Urothelium cell line (cell line): ENCODE measurements at regions not wholly inside any gene's neighbourhood (a gene's known extent, or its start where the extent isn't known, plus 50 kb on each side); places are given as distances from the start of the nearest gene placed in this dataset.

Source experiments
- DNase-seq: peaks from one replicate; pipeline ENCODE4 v3.0.0; 2011; ENCODE audit warnings: low spot score, mixed read lengths
- FAIRE-seq: peaks from 2 replicates; lab custom pipeline; 2011; peaks lifted over from hg19 to GRCh38; lab: Jason Lieb, UNC

DNA sequence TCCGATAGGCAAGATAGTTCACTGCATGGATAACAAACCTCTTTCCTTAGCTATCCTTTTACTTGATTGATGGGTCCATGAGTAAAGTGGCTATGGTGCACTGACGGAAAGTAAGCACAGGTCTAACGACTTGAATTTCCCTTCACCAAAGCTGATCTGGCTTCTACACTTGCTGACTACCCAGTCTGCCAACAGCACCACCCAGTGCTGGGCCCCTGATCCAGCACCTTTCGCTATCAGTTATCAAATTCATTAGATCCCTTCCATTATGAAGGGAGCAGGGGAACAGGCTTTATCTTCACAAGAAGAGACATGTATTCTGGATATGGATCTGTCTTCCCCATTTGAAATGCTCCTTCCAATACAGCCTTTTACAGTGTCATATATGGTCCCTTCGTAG lies 855.9 kb downstream of the GRID1 start:
- DNase-seq (no peak), FAIRE-seq (no peak)

DNA sequence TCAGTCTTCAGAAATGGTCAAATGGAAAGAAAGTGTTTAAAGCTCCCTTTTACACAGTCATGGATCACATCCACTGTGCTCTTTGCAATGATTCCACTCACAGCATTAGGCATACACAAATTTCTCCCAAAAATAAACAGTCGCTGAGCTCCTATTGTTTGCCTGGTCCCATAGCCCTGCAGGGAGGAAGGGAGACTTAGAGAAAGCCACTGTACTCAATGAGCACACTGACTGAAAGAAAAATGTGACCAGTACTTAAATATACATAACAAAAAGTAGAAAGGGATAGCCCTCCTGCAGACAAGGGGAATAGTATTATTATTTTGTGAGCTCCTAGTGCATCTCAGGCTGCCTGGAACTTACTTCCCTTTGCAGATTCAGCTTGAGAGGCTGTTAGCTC lies 853.2 kb downstream of the GRID1 start:
- FAIRE-seq = no peak

DNA sequence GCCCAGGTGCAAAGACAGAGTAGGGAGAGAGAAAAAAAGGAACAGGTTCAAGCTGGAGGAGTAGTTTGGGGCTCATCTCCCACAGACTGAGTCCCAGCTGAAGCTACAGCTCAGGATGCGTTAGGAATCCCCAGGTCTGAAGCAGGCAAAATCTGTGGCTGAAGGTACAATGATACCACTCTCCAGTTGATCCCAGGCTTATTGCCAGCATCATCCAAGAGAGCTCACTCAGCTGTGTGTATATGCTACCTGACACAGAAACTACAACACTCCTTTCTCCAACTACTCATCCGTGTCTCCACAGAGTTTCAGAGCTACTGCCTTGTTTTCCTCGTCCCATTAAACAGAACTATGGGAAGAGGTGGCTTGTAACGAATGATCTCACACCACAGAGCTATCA lies 851.3 kb downstream of the GRID1 start:
- DNase-seq = no peak
- no peak for FAIRE-seq

More for the DNA sequence above, 853.2 kb downstream of the GRID1 start:
- DNase-seq = no peak

DNA sequence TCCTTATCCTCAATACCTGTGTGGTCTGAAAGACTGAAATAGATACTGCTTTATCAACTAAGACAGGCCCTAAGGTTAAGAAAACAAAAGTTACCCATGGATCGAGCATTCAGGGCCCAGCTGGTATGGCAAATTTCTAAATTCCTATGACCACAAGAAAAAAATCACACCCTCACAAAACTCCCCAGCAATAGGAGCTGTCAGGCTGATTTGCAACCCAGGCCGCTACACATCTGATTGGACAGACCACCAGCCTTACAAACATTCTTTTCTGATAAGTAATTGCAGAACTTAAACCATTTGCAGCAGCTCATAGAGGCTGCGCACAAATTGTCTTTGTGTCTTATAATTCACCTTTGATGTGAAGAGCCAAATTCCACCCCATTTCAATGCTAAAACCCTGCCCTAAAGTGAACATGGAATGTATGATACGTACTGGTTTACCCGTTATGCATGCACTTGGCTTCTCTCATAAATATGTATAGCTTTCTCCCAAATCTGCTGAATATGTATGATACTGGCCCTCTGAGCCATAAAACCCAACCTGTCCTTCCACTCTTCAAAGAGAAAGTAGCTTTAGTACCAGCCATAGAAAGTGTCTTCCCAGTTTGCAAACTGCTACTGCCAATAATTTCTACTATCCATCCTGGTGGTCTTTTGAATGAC lies 842.5 kb downstream of the GRID1 start:
- peak; percentile 42 for DNase-seq
- FAIRE-seq = no peak

DNA sequence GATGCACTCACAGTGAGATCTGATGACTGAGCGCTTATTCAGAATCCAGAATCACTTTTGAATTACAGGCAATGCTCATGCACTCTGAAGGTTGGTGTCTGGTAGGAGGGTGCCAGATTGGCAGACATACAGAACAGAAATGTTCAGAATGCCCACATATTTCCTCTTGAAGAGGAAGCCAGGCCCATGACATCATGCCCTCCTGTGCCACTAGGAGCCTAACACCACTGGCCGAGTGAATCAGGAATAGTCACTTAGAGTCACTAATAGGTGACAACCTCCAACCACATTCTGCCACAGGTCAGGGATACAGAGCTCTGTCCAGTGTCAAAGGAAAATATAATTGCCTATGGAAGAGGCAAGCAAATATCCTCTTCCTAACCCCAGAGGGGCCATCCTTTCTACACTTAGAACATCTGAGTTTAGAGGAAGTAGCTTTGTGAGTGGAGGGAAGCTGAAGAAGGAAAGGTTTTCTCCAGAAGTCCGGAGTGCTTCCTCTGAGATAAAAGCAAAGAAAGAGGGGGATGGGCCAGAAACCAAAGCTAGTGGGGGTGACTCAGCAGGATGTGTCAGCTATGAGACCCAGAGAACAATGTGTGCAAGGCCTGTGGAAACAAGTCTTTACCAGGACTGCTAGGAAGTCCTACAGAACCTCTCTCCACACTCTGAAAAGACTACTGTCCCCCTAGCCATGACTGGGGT lies 838.8 kb downstream of the GRID1 start:
- DNase-seq = peak; percentile 40
- FAIRE-seq = no peak

DNA sequence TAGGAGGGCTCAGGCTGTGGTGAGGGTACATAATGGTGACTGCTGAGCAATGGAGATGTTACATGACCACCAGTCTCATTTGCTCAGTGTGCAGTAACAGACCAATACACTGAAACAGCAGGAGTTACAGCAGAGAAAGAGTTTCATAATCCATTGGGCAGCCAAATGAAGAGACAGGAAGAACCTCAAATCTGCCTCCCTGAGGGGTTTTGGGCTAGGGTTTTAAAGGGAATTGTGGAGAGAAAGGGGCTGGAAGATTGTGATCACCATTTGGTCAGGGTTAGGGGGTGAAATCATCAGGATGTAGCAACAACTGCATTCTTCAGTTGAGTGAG lies 838.3 kb downstream of the GRID1 start:
- FAIRE-seq (no peak), DNase-seq (no peak)

DNA sequence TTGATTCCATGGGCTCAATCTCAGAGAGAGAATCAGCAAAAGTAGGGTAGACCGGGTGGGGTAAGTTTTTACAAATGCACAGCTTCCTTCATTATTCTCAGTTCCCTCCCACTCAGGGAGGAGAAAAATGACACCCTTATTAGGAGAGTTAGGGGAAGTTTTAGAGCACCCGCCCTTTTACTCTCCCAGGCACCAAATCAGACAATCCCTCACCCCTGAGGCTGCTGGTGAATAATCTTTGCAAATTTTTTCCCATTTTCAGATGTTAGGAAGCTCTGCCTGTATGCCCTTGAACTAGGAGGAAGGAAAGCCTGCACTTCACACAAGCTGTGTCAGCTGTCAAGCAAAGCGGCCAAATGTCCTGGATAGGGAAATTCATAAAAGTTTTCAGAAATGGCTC lies 834.9 kb downstream of the GRID1 start:
- DNase-seq (no peak), FAIRE-seq (no peak)

DNA sequence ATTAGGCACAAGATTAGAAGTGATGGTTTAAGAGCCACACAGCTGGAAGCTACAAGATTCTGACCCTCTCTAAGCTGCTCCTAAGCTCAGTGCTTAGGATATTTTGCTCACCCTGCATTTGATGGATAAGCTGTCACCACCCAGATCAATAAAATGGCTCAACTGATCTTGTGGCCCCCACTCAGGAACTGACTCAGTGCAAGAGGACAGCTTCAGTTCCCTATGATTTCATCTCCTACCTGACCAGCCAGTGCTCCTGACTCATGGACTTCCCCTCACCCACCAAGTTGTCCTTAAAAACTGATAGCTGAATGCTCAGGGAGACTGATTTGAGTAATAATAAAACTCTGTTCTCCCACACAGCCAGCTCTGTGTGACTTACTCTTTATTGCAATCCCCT lies 833.8 kb downstream of the GRID1 start:
- DNase-seq = no peak
- FAIRE-seq = no peak

DNA sequence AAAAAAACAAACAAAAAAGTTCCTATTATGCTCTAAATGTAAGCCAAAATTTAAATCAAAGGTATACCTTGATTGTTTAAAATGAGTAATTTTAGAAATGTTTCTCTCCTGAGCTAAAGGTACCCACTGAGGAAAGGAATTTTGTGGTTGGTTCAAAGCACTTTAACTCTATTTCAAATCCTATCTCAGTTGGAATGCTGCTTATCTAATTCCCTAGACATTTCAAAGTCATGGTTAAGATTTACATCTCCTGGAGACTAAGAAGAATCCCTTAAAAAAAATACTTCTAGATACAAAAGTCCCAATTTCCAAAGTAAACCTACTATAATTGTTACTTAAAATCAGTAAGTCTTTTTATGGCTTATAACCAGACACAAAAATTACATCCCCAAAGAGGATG lies 830.7 kb downstream of the GRID1 start:
- DNase-seq (no peak), FAIRE-seq (no peak)

DNA sequence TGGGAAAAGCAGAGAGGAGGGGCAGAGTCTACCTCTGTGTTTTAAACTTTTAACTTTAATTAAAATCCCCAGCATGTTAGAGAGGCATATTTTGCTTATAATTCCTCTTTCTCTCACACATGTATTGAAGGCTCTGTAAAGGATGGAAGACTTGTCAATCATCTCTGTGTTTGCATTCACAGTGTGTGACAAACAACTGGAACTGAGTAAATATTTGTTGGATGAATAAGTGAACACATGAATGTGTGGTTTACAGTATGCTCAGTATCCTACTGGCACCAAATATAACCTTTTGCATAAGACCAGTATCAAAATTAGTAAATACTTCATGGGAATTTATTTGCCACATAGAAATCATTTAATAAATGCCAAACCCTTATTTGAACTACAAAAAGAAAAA lies 829.0 kb downstream of the GRID1 start:
- DNase-seq (no peak), FAIRE-seq (no peak)

DNA sequence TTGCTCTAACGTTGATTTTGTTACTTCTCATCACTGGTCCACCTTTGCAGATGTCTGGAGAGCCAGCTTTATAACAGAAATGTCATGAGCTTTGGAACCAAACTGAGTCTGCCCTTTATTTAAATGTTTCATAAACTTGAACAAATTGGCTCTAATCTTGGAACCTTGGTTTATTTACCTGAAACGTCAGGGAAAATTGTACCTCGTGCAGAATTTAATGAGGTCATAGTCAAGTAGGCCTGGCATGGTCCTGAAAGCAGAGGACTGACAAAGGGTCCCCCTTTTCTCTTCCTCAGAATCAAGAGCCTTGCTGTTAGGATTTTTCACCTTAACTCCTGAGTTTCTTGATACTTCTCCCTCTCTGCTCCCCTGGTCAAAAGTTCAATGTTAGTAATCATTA lies 828.0 kb downstream of the GRID1 start:
- FAIRE-seq (no peak), DNase-seq (no peak)

DNA sequence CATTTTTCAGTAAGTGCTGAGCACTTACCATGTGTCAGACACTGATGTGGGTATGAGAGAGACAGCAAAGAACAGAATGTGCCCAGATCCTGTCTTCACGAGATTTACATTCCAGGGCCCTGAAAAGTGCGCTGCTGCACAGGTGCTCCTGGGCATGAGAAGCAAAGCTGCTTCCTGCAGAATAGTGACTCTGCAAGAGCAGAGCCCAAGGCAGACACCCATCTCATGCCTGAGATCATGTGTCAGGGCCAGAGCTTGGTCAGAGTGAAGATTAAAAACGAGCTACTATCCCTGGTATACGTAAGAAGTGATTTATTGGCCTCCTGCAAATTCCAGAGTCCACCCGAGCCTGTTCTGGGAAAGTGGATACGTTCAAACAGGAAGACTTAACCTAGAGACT lies 824.4 kb downstream of the GRID1 start:
- FAIRE-seq (no peak), DNase-seq (peak; percentile 20)

DNA sequence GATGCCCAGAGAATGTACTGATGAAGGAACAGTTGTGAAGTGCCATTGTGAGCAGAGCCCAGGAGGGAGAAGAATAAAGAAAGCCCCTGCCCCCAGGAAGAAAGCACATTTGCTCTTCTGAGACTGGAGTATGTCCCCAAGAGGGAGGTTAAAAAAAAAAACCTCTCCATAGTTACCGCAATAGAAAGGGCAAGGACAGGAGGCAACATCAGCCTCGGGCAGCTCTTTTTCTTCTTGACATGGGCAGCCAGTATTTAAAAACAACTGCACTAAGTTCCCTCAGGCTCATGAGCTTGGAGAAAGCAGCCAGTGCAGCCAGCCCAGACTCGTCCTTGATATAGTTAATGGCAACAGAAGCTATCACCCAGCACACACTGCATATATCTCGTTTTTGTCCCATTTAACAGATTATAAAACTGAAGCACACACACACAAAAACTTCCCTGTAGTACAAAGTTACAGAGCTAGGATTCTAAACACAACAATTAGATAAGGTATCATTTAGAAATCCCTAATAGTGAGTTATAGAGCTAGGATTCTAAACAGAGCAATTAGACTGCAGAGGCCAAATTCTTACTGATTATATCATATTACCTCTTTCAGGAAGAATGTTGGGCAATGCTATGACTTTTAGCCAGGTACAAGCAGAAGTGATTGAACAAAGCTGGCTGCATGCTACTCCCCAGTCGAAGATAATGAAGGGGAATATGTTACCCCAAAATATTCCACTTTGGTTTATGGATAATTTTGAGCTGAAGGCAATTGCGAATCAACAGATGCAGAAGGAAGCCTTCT lies 823.5 kb downstream of the GRID1 start:
- no peak for FAIRE-seq
- DNase-seq = no peak

DNA sequence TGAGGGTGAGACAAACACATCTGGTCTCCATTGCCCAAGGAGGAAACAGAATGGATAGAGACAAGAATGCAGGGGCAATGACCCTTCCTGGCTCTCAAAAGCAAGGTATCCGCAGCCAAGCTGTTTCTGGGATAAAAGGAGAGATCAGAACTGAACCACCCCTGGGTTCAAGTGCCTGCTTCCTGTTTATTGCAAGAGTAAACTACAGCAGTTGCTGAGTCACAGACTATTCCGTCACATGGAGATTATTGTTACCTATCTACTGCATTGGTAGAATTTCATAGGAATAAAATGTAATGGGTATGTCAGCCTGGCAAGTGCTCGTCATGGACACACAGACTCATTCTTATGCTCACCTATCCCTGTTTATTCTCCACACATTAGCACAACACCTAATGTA lies 821.6 kb downstream of the GRID1 start:
- DNase-seq (no peak), FAIRE-seq (no peak)

DNA sequence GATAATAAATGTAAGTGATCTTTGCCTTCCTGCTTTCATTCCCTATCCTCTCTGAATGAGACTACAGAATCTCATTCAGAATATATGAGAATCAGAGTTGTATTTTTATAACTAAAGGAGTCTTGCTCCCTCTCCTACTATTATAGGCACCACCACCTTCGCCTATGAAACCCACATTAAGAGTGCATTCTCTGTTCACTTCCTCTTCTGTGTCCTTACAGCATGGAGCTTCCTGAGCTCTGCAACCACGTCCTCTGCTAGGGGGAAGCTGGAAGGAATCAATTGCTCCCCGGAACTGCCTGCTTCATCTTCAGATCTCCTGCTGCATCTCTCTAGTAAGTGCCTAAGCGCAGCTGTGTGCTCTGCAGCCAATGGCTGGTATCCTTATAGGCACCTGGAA lies 820.7 kb downstream of the GRID1 start:
- FAIRE-seq (no peak), DNase-seq (no peak)

DNA sequence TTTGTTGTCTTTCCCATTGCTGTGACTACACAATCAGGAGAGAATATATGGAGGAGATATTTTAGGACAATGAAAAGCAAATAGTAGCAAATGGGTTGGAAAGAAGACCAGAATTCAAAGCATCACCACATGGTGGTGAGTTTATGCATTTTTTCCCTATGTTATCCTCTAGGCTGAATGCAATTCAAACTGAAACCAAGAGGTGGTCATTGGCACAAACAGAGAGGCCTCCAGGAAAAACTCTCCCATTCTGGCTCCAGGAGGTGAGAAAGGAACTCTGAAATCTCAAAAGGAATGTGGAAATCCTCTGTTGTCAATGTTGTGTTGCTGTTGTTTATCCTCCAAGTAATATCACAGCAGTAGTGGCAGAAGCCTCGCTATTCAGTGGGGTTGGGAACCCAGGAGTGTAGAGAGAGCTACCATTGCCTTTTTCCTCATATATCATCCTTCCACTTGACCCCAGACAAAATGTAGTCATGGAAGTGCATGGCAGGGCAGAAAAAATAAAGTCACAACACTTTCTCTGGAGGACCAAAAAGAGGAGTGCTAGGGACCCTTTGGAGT lies 819.1 kb downstream of the GRID1 start:
- peak; percentile 27 for FAIRE-seq
- no peak for DNase-seq

DNA sequence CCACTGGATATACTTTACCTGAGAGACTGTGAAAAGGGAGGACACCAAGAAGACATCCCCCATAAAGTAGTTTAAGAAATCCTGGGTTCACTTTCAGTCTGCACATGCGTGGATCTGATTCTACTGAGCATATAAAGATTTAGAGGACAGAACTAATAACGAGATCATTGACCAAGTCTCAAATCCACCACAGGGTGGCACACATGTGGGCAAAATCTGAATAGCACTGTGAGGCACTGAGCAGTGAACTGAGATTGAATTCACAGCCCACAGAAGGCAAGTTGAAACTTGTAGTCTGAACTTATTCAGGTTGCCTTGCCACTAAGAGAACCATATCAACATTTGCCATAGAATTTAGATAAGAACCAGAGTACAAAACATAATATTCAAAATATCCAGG lies 818.6 kb downstream of the GRID1 start:
- FAIRE-seq (no peak), DNase-seq (peak; percentile 48)
